ENCODE measurements at regions not wholly inside any gene's neighbourhood (a gene's known extent, or its start where the extent isn't known, plus 50 kb on each side); places are given as distances from the start of the nearest gene placed in this dataset.

DNA sequence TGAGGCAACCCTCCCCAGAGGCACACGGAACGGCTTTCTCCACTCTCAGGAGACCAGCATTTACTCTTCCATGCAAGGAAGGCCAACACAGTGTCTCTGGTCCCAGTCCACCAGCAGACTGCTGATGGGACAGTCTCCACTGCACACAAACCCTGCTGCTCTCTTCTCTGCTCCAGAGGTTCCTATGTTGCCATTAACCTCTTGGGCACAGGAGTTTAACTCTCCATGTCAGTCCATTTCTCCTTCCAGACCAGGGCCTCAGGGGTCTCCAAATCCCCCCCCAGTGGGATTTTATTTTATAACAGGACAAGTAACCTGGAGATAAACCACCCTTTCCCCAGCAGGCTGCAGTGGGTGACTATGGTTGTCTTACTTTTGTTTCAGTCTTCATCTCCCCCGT, 452.5 kb downstream of the GADD45G start:
- TF ChIP-seq CTCF (IDR thresholded peaks at IDR 0.05; ENCODE audit: unreplicated experiment): no peak
- no peaks in the 10 kb centered on the region for H3K27me3 Mint-ChIP-seq (ENCODE audit: insufficient read depth, unreplicated experiment)
- H3K4me1 Mint-ChIP-seq (ENCODE audit: insufficient read depth, unreplicated experiment): peaks cover 5% of the 10 kb centered on the region
- no peak overlapping the region for H3K4me3 Mint-ChIP-seq (ENCODE audit: unreplicated experiment)
- H3K9me3 Mint-ChIP-seq (ENCODE audit: unreplicated experiment): no peaks in the 10 kb centered on the region
- intact Hi-C loops (cut with micrococcal nuclease): no loop called here
- H3K36me3 Mint-ChIP-seq (ENCODE audit: insufficient read depth, unreplicated experiment): no peaks in the 10 kb centered on the region
- POLR2A ChIA-PET: no interaction called here
- no TSS peak for BruUV-seq (replicated peaks)
- DNase-seq (ENCODE audit: unreplicated experiment): no peak
- H3K27ac Mint-ChIP-seq (ENCODE audit: low read depth, unreplicated experiment): no peak overlapping the region
- CTCF ChIA-PET: interaction anchor here (2.2 kb wide), 1 partner anchor 455 kb away, joined by 11 read pairs; no protein-coding TSS in a partner anchor

DNA sequence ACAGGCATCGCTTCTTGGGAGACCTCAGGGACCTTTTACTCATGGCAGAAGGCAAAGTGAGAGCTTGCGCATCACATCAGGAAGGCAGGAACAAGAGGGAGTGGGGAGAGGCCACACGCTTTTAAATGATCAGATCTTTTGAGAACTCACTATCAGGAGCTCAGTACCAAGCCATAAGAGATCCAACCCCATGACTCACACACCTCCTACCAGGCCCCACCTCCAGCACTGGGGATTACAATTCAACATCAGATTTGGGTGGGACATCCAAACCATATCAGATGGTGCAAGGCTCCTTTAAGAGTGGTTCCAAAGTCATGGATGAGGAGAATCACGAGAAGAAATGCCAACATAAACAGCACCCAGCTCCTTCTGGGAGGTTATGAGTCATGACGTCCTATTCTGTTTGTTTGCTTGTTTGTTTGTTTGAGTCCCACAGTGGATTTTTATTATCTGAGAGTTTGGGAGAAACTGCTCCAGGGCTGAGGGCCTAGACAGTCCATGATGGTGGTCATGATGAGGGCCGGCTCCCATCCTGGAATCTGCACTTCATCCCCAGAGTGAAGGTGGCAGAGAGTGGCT, 453.5 kb downstream of the GADD45G start:
- H3K27ac Mint-ChIP-seq (ENCODE audit: low read depth, unreplicated experiment): no peak overlapping the region
- peak; percentile 36 for DNase-seq (ENCODE audit: unreplicated experiment)
- TF ChIP-seq CTCF (IDR thresholded peaks at IDR 0.05; ENCODE audit: unreplicated experiment): no peak
- no TSS peak for BruUV-seq (replicated peaks)
- ChIA-PET CTCF (interaction anchor here (0.6 to 2.2 kb wide), 3 partner anchors 44 to 494 kb away, joined by 4 to 11 read pairs (median 4); no protein-coding TSS in a partner anchor), POLR2A (no interaction called here)
- H3K9me3 Mint-ChIP-seq (ENCODE audit: unreplicated experiment): no peaks in the 10 kb centered on the region
- intact Hi-C loops (cut with micrococcal nuclease): no loop called here
- H3K4me3 Mint-ChIP-seq (ENCODE audit: unreplicated experiment): no peak overlapping the region
- peaks cover 5% of the 10 kb centered on the region for H3K4me1 Mint-ChIP-seq (ENCODE audit: insufficient read depth, unreplicated experiment)
- no peaks in the 10 kb centered on the region for H3K27me3 Mint-ChIP-seq (ENCODE audit: insufficient read depth, unreplicated experiment)
- no peaks in the 10 kb centered on the region for H3K36me3 Mint-ChIP-seq (ENCODE audit: insufficient read depth, unreplicated experiment)

- peaks cover 5% of the 10 kb centered on the region for H3K4me1 Mint-ChIP-seq (ENCODE audit: insufficient read depth, unreplicated experiment)
- no peaks in the 10 kb centered on the region for H3K27me3 Mint-ChIP-seq (ENCODE audit: insufficient read depth, unreplicated experiment)
- no peaks in the 10 kb centered on the region for H3K9me3 Mint-ChIP-seq (ENCODE audit: unreplicated experiment)
- no peak for DNase-seq (ENCODE audit: unreplicated experiment)
- no peak overlapping the region for H3K4me3 Mint-ChIP-seq (ENCODE audit: unreplicated experiment)
- no peak for TF ChIP-seq CTCF (IDR thresholded peaks at IDR 0.05; ENCODE audit: unreplicated experiment)
- no peaks in the 10 kb centered on the region for H3K36me3 Mint-ChIP-seq (ENCODE audit: insufficient read depth, unreplicated experiment)
- CTCF ChIA-PET: no interaction called here
- no TSS peak for BruUV-seq (replicated peaks)
- intact Hi-C loops (cut with micrococcal nuclease): no loop called here
- POLR2A ChIA-PET: no interaction called here
- no peak overlapping the region for H3K27ac Mint-ChIP-seq (ENCODE audit: low read depth, unreplicated experiment)
Observed at GRCh38 chr9:90059436-90059835, 454.6 kb downstream of the GADD45G start.

DNA sequence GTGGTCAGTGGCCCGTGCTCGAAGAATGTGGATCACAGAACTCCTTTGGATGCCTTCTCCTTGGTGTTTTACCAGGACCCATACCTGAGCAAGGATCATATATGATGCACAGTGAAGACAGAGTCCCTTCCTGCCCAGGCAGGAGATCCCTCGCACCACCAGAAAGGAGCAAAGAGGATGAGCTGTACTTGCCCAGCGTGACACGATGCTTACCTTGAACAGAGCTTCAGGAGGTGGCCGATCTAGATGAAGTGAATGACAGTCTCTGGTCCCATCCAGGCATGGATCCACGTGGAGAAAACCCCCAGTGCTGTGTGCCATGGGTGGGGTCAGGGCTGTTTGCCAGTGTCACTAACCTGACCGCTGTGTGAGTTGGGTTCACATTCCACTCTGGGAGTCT, 455.4 kb downstream of the GADD45G start:
- Mint-ChIP-seq H3K36me3 (ENCODE audit: insufficient read depth, unreplicated experiment) (no peaks in the 10 kb centered on the region), H3K27ac (ENCODE audit: low read depth, unreplicated experiment) (no peak overlapping the region), H3K9me3 (ENCODE audit: unreplicated experiment) (no peaks in the 10 kb centered on the region), H3K4me1 (ENCODE audit: insufficient read depth, unreplicated experiment) (peaks cover 5% of the 10 kb centered on the region), H3K27me3 (ENCODE audit: insufficient read depth, unreplicated experiment) (no peaks in the 10 kb centered on the region), H3K4me3 (ENCODE audit: unreplicated experiment) (no peak overlapping the region)
- POLR2A ChIA-PET: no interaction called here
- intact Hi-C loops (cut with micrococcal nuclease): no loop called here
- DNase-seq (ENCODE audit: unreplicated experiment): no peak
- TF ChIP-seq CTCF (IDR thresholded peaks at IDR 0.05; ENCODE audit: unreplicated experiment): no peak
- no TSS peak for BruUV-seq (replicated peaks)
- CTCF ChIA-PET: no interaction called here

All from MCF 10A (cell line).